Ishikawa (cell line): ENCODE measurements at regions not wholly inside any gene's neighbourhood (a gene's known extent, or its start where the extent isn't known, plus 50 kb on each side); places are given as distances from the start of the nearest gene placed in this dataset.

Source experiments
- CEBPB ChIP-seq: IDR thresholded peaks from 2 replicates; pipeline ENCODE4 v1.6.1; 2012
- CREB1 ChIP-seq: IDR thresholded peaks from 2 replicates; pipeline ENCODE4 v1.6.1; 2012; ENCODE audit warnings: low read depth
- EGR1 ChIP-seq: IDR thresholded peaks from 2 replicates; pipeline ENCODE4 v1.6.1; 2012
- EP300 ChIP-seq: IDR thresholded peaks from 2 replicates; pipeline ENCODE4 v1.6.1; 2012; ENCODE audit warnings: borderline replicate concordance
- FOXM1 ChIP-seq: IDR thresholded peaks from 2 replicates; pipeline ENCODE4 v1.6.1; 2012; ENCODE audit warnings: low read depth, borderline replicate concordance
- MAX ChIP-seq: IDR thresholded peaks from 2 replicates; pipeline ENCODE4 v1.6.1; 2012
- NFIC ChIP-seq: IDR thresholded peaks from 2 replicates; pipeline ENCODE4 v1.6.1; 2012
- RAD21 ChIP-seq: IDR thresholded peaks from 2 replicates; pipeline ENCODE4 v1.6.1; 2012; ENCODE audit warnings: low read depth
- REST ChIP-seq: IDR thresholded peaks from 2 replicates; pipeline ENCODE4 v1.6.1; 2012; ENCODE audit warnings: low read depth, mild to moderate bottlenecking
- TAF1 ChIP-seq: IDR thresholded peaks from 2 replicates; pipeline ENCODE4 v1.6.1; 2012; ENCODE audit warnings: low read depth, mild to moderate bottlenecking
- TCF12 ChIP-seq: IDR thresholded peaks from 2 replicates; pipeline ENCODE4 v1.6.1; 2012; ENCODE audit warnings: low read depth
- TEAD4 ChIP-seq: IDR thresholded peaks from 2 replicates; pipeline ENCODE4 v1.6.1; 2012
- USF1 ChIP-seq: IDR thresholded peaks from 2 replicates; pipeline ENCODE4 v1.6.1; 2012
- YY1 ChIP-seq: IDR thresholded peaks from 2 replicates; pipeline ENCODE4 v1.6.1; 2012; ENCODE audit warnings: low read depth
- ZBTB7A ChIP-seq: IDR thresholded peaks from 2 replicates; pipeline ENCODE4 v1.6.1; 2012; ENCODE audit warnings: low read depth

GRCh38 chr6:14743144-14743473 lies 502.8 kb upstream of the JARID2 start:
- TF ChIP-seq REST (no peak), RAD21 (no peak), USF1 (no peak), YY1 (no peak), CEBPB (no peak), FOXM1 (no peak), EP300 (no peak), MAX (no peak), EGR1 (no peak), CREB1 (no peak), TCF12 (no peak), ZBTB7A (no peak), TAF1 (no peak), TEAD4 (no peak), NFIC (no peak)

GRCh38 chr6:14743474-14744211 lies 502.2 kb upstream of the JARID2 start:
- TF ChIP-seq TCF12, result no peak
- peak; percentile 49; the same call in 1 of the 2 replicates for TF ChIP-seq MAX
- TF ChIP-seq EP300, result no peak

GRCh38 chr6:14744212-14744556 lies 501.7 kb upstream of the JARID2 start:
- TF ChIP-seq USF1 (no peak), YY1 (no peak), TAF1 (no peak), EGR1 (no peak), NFIC (no peak), REST (no peak), TEAD4 (no peak), CREB1 (no peak), TCF12 (no peak), MAX (no peak), FOXM1 (no peak), ZBTB7A (no peak), CEBPB (no peak), EP300 (no peak), RAD21 (no peak)

- no peak for TF ChIP-seq YY1
- no peak for TF ChIP-seq ZBTB7A
- no peak for TF ChIP-seq TEAD4
- TF ChIP-seq CREB1, result no peak
- TF ChIP-seq TCF12, result no peak
- TF ChIP-seq REST, result no peak
- TF ChIP-seq EP300, result no peak
- TF ChIP-seq MAX, result no peak
- TF ChIP-seq TAF1, result no peak
- no peak for TF ChIP-seq NFIC
- no peak for TF ChIP-seq USF1
- no peak for TF ChIP-seq FOXM1
- TF ChIP-seq EGR1, result no peak
- no peak for TF ChIP-seq RAD21
- no peak for TF ChIP-seq CEBPB
Observed at GRCh38 chr6:14746139-14746837, 499.6 kb upstream of the JARID2 start.
